Neutrophil (primary cell): ENCODE measurements at regions not wholly inside any gene's neighbourhood (a gene's known extent, or its start where the extent isn't known, plus 50 kb on each side); places are given as distances from the start of the nearest gene placed in this dataset.
"Not testable (repeated sequence)": the region's sequence is repeated elsewhere in the genome, so short reads cannot be mapped to it uniquely, and the experiment has no call there.

Experiments used
- H3K27ac ChIP-seq: fragments of 200-600 bp; sonication (generic); 2 replicates; pipeline ENCODE4 v1.5.1; 2016; ENCODE audit warnings: mild to moderate bottlenecking, moderate library complexity
- H3K27me3 ChIP-seq: fragments of 200-600 bp; sonication (generic); 2 replicates; pipeline ENCODE4 v1.6.0; 2016; ENCODE audit warnings: mild to moderate bottlenecking
- H3K36me3 ChIP-seq: fragments of 200-600 bp; sonication (generic); 2 replicates; pipeline ENCODE4 v1.5.1; 2017
- H3K4me1 ChIP-seq, 2 experiments: fragments of 200-600 bp in 1 of 2; sonication (generic) in 1 of 2; 1 replicate in 1 of 2; 2 replicates in 1 of 2; pipeline versions ENCODE4 v1.5.1 to v1.6.1; 2013 to 2016; ENCODE audit warnings: low read depth in 1 of 2, low read length in 1 of 2, mild to moderate bottlenecking in 1 of 2, moderate library complexity in 1 of 2; ENCODE audit not compliant: control insufficient read depth in 1 of 2, insufficient read depth in 1 of 2
- H3K4me3 ChIP-seq, 2 experiments: fragments of 200-600 bp in 1 of 2; sonication (generic) in 1 of 2; 1 replicate in 1 of 2; 2 replicates in 1 of 2; pipeline ENCODE4 v1.5.1; 2013 to 2016; ENCODE audit warnings: low read depth in 1 of 2, low read length in 1 of 2, mild to moderate bottlenecking in 1 of 2, moderate library complexity in 1 of 2
- H3K9me3 ChIP-seq: fragments of 200-600 bp; sonication (generic); 2 replicates; pipeline ENCODE4 v1.5.1; 2016
- CTCF ChIP-seq: fragments of 200-600 bp; sonication (generic); IDR thresholded peaks from 2 replicates; pipeline ENCODE4 v1.5.1; 2016; ENCODE audit warnings: antibody characterized with exemption

GRCh38 chr6:84868149-84868548 is 103.8 kb upstream of the TBX18 start:
- no peak for TF ChIP-seq CTCF
- Histone ChIP-seq H3K27me3 (no peaks in the 10 kb centered on the region), H3K4me3 (no peak overlapping the region), H3K36me3 (no peaks in the 10 kb centered on the region), H3K9me3 (no peaks in the 10 kb centered on the region), H3K4me1 (no peaks in the 10 kb centered on the region), H3K27ac (no peak overlapping the region)

GRCh38 chr6:84867521-84867920 is 103.1 kb upstream of the TBX18 start:
- no peak for TF ChIP-seq CTCF
- Histone ChIP-seq H3K4me3 (no peak overlapping the region), H3K9me3 (no peaks in the 10 kb centered on the region), H3K27ac (no peak overlapping the region), H3K36me3 (no peaks in the 10 kb centered on the region), H3K27me3 (no peaks in the 10 kb centered on the region), H3K4me1 (no peaks in the 10 kb centered on the region)

GRCh38 chr6:84866715-84867114 is 102.3 kb upstream of the TBX18 start:
- no peak overlapping the region for H3K4me3 ChIP-seq
- TF ChIP-seq CTCF = no peak
- no peaks in the 10 kb centered on the region for H3K27me3 ChIP-seq
- no peaks in the 10 kb centered on the region for H3K9me3 ChIP-seq
- no peak overlapping the region for H3K27ac ChIP-seq
- H3K4me1 ChIP-seq = no peaks in the 10 kb centered on the region
- H3K36me3 ChIP-seq = no peaks in the 10 kb centered on the region

GRCh38 chr6:84865372-84865771 is 101.0 kb upstream of the TBX18 start:
- H3K4me3 ChIP-seq, H3K27ac ChIP-seq, H3K4me1 ChIP-seq, H3K36me3 ChIP-seq, H3K27me3 ChIP-seq, H3K9me3 ChIP-seq: not testable (repeated sequence)

- no peak overlapping the region for H3K4me3 ChIP-seq
- no peak overlapping the region for H3K27ac ChIP-seq
- no peaks in the 10 kb centered on the region for H3K27me3 ChIP-seq
- no peaks in the 10 kb centered on the region for H3K4me1 ChIP-seq
- no peaks in the 10 kb centered on the region for H3K36me3 ChIP-seq
- TF ChIP-seq CTCF = no peak
- H3K9me3 ChIP-seq = no peaks in the 10 kb centered on the region
Observed at GRCh38 chr6:84862843-84863242, 98.4 kb upstream of the TBX18 start.

- Histone ChIP-seq H3K4me1 (no peaks in the 10 kb centered on the region), H3K4me3 (no peak overlapping the region), H3K27me3 (no peaks in the 10 kb centered on the region), H3K36me3 (no peaks in the 10 kb centered on the region), H3K9me3 (no peaks in the 10 kb centered on the region), H3K27ac (no peak overlapping the region)
- no peak for TF ChIP-seq CTCF
Observed at GRCh38 chr6:84860920-84861319, 96.5 kb upstream of the TBX18 start.
